Stimulated activated CD4-positive, alpha-beta T cell treated with anti-CD3 and anti-CD28 coated beads, Interleukin-4, amount 100 ng/mL, for 4 hours (primary cell): ENCODE measurements at regions not wholly inside any gene's neighbourhood (a gene's known extent, or its start where the extent isn't known, plus 50 kb on each side); places are given as distances from the start of the nearest gene placed in this dataset.

ENCODE experiments used
- DNase-seq, 2 experiments: peaks; one replicate each; pipeline ENCODE4 v3.0.0-alpha.2; 2020

DNA sequence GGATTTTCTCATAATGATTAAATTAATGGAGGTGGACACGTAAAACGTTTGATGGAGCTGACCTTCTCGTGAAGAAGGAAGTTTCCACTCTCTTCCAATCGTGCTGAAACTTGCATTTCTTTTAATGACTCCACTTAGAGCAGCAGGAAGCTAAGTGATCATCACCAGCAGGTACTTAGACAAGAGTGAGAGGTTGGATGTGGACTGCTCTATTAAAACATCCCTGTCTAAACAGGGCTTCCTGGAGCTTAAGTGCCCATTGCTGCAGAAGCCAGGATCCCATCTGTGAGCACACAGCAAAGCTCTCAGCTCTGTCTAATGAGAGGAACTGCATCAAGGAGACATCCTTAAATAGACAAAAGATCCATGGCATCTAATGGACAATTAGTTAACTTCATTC lies 1539.5 kb upstream of the CELF4 start:
- DNase-seq: no peak

DNA sequence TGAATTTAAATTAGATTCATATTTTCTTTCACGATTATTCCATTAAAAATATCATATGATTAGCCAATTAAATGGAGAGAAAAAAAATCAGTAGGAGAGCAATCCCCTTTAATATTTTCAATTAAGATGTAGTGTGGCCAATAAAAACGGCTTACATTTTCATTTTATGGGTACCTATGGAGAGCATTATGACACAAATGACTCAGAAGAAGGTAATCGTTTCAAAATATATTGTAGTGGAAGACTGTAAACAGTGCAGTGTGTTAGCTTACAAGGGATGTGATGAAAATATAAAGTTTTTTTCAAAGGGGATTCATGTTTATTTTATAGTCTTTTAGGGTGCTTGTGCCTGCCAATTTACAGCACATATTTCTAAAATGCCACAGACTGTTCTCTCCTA lies 1507.4 kb upstream of the CELF4 start:
- DNase-seq: no peak

DNA sequence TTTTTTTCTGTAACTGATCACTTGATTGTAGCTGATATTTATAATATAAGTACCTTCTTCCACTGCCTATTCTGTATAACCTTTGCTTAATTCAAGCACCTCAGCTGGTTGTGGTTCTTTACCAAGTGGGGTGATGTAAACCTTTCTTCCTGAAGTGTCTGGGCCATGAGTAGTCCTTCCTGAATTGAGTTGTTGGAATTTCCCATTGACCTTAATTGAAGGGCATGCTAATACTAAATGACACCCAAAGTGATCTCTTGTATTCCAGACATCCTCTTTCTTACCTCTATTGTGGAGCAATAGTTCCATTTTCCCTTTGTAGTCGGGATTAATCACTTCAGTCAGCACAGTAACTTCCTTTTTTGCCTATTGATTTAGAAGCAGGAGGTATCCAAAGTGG lies 1496.8 kb upstream of the CELF4 start:
- no peak for DNase-seq

- no peak for DNase-seq
These were observed 1492.9 kb upstream of the CELF4 start for GRCh38 chr18:39058386-39059000.

DNA sequence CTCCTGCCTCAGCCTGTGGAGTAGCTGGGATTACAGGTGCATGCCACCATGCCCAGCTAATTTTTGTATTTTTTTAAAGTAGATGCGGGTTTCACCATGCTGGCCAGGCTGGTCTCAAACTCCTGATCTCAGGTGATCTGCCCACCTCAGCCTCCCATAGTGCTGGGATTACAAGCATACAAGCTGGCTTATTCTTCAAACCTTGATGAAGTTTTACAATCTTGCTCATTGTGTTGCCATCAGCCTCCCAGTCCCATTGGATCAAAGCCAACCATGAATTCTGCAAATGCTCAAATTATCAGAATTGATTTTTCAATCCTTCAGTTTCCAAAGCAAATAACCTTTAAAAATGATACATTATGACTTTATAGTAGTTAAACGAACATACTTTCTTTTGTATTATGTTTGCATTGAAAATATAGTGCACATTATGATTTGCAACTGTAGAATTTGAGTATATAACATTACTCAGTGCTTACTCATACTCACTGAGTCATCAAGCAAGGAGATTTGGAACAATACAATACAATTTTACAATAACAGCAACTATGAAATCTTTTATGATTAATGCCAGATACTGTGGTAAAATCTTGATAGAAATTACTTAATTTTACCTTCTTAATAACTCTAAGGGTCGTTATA lies 1491.9 kb upstream of the CELF4 start:
- DNase-seq: no peak

GRCh38 chr18:39053571-39053970 lies 1488.0 kb upstream of the CELF4 start:
- no peak for DNase-seq

- DNase-seq: no peak
These were observed 1485.4 kb upstream of the CELF4 start for GRCh38 chr18:39051013-39051412.

DNA sequence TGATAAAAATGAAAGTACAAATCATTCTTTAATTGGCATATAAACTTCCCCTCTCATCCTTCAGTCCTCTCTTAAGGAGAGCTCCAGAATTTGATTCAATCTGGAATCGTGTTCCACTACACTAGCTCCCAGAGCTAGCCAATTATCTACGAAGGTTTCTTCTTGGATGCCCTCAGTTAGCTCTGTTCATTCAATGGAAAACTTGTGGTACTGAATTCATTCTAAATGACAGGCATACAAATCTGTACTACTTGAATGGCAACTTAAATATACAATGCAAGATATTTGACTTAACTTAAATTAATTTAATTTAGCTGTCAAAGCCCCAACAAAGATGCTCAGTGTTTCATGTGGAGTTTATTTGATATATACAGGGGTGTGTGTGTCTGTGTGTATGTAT lies 1474.2 kb upstream of the CELF4 start:
- no peak for DNase-seq

DNA sequence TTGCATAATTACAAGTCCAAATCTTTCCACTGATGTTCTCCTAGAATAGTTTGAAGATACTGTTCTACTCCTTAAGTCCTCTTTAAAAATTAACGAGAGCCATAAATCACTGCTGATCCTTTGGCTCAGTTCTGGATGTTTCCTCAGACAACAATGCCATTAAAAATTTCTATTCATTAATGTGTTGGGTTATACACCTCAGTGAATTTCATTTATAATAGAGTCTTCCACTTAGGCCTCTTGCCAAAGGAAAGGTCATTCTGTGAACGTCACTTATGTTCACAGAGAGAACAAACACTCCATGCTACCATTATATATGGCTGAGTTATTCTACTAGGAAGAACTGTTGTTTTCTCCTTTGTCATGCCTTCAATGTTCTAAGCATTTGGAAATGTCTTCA lies 1472.3 kb upstream of the CELF4 start:
- DNase-seq: no peak

- no peak for DNase-seq
These were observed 1467.7 kb upstream of the CELF4 start for GRCh38 chr18:39033312-39033711.

DNA sequence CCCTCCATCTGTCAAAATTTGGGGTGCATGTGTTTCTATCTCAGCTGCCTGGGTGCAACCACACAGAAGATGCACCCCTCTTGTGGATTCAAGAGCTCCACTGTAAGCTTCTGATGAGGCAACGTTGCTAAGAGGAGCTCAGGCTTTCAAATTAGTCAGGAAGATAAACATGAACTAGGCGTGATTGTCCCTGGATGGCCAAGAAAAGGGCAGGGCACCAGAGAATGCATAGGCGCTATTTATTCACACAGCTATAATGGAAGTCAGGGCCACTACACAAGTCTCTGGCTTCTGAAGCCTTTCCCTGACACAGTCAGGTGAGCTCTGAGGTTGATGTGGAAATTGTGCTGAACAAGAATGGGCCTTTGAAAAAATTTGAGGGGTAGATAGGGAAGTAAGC lies 1466.0 kb upstream of the CELF4 start:
- no peak for DNase-seq

GRCh38 chr18:39030124-39030655 lies 1464.6 kb upstream of the CELF4 start:
- no peak for DNase-seq

GRCh38 chr18:39025531-39025930 lies 1459.9 kb upstream of the CELF4 start:
- DNase-seq: no peak

GRCh38 chr18:39019989-39020388 lies 1454.4 kb upstream of the CELF4 start:
- DNase-seq: no peak

- DNase-seq: no peak
These were observed 1441.7 kb upstream of the CELF4 start for GRCh38 chr18:39007031-39007902.

- DNase-seq: no peak
These were observed 1430.5 kb upstream of the CELF4 start for GRCh38 chr18:38996056-38996455.

DNA sequence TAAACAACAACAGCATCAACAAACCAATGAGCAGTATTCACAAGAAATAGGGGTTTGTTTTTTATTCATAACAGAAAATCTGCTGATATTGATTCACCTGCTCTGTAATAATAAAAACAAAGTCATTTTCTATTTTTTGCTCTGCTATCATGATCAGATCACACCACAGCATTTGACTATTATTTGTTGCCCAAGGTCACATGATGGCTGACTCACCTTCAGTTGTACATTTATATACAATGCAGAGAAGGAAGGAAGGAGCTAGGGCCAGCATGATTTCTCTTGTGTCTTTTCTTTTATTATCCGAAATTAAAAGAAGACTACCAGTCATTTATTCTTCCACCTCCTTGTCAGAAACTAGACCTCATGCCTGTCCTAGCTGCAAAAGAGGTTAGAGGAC lies 1427.7 kb upstream of the CELF4 start:
- DNase-seq: no peak

DNA sequence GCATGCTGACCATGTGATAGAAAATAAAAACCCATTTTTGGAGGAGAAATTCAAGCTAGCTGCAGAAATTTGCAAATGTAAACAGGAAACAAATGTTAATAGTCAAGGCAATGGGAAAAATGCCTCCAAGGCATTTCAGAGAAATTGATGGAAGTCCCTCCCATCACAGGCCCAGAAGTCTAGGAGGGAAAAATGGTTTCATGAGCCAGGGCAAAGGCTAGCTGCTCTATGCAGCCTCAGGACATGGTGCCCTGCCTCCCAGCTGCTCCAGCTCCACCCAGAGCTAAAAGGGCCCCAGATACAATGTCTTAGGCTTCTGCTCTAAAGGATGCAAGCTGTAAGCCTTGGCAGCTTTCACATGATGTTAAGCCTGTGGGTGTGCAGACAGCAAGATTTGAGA lies 1419.4 kb upstream of the CELF4 start:
- DNase-seq: no peak

GRCh38 chr18:38982072-38982471 lies 1416.5 kb upstream of the CELF4 start:
- no peak for DNase-seq

GRCh38 chr18:38981389-38981788 lies 1415.8 kb upstream of the CELF4 start:
- no peak for DNase-seq

- no peak for DNase-seq
These were observed 1414.8 kb upstream of the CELF4 start for GRCh38 chr18:38980420-38980819.

GRCh38 chr18:38972571-38972970 lies 1407.0 kb upstream of the CELF4 start:
- no peak for DNase-seq

GRCh38 chr18:38971881-38972280 lies 1406.3 kb upstream of the CELF4 start:
- no peak for DNase-seq

DNA sequence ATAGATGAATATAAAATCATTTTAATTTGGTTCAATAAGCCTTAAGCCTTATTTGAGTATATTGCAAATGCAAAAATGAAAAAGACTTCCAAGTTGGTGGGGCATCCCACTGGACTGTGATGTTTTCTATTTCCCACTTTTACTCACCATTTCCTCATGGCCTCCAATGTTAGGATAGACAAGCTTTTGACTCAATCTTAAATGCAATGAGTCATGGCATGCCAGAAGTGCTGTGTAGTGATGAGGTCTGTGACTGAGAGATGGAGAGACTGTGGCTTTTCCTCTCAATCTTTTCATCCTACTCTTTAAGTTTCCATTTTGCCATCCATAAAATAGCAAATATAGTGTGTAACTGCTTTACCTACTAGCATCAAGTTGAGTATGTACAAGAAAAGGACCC lies 1401.2 kb upstream of the CELF4 start:
- no peak for DNase-seq
